NB4 (cell line): ENCODE measurements at regions not wholly inside any gene's neighbourhood (a gene's known extent, or its start where the extent isn't known, plus 50 kb on each side); places are given as distances from the start of the nearest gene placed in this dataset.
"Not testable (repeated sequence)": the region's sequence is repeated elsewhere in the genome, so short reads cannot be mapped to it uniquely, and the experiment has no call there.

Experiments
- DNase-seq: peaks from one replicate; pipeline ENCODE4 v3.0.0; 2010; ENCODE audit warnings: low read depth
- H3K4me3 ChIP-seq: one replicate; pipeline ENCODE4 v1.5.1; 2011; ENCODE audit warnings: mild to moderate bottlenecking, low read depth, low read length, moderate library complexity
- CTCF ChIP-seq: IDR thresholded peaks from one replicate; pipeline ENCODE4 v1.5.1; 2012; ENCODE audit warnings: low read depth, low read length
- MAX ChIP-seq: IDR thresholded peaks from 2 replicates; pipeline ENCODE4 v1.6.1; 2011; ENCODE audit warnings: low read depth, low read length
- MYC ChIP-seq: IDR thresholded peaks from 2 replicates; pipeline ENCODE4 v1.6.1; 2011; ENCODE audit warnings: low read depth, low read length
- POLR2A ChIP-seq: IDR thresholded peaks from 2 replicates; pipeline ENCODE4 v1.6.1; 2011; ENCODE audit warnings: mild to moderate bottlenecking; ENCODE audit not compliant: insufficient read length; ENCODE audit errors: extremely low read depth

DNA sequence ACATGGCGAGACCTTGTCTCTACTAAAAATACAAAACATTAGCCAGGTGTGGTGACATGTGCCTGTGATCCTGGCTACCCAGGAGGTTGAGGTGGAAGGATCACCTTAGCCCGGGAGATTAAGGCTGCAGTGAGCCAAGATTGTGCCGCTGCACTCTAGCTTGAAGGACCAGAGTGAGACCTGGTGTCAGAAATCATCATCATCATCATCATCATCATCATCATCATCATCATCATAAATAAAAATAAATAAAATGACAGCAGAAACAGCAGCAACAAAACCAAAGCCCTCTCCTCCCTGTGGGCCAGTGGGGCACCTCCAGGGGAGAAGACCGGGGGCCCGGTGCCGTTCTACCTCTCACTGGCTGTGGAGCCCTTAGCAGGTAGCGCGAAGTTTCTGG, 281.9 kb upstream of the CRY1 start:
- no peak overlapping the region for H3K4me3 ChIP-seq
- TF ChIP-seq MYC (no peak), POLR2A (no peak), CTCF (no peak), MAX (no peak)
- no peak for DNase-seq

GRCh38 chr12:107377596-107378385, 284.4 kb upstream of the CRY1 start:
- TF ChIP-seq MYC, result no peak
- TF ChIP-seq CTCF, result no peak
- TF ChIP-seq MAX, result no peak
- no peak for TF ChIP-seq POLR2A
- no peak overlapping the region for H3K4me3 ChIP-seq
- DNase-seq, result no peak

DNA sequence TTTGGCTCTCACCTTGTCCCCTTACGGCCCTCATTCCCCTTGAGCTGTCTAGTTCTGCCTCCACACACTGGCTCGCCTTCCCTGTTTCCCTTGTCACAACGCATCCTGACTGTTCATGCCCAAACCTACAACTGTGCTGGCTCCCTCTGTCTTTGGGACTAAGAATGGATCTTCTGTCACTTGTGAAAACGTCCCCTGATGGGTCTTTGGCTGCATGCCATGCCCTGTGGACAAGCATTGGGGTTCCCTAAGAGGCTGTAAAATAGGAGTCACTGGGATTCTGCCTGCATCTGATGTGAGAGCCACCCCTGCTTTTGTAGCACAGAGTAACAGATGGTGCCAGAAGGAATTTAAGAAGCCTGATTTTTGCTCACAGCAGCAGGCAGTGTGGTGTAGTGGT, 285.3 kb upstream of the CRY1 start:
- no peak overlapping the region for H3K4me3 ChIP-seq
- no peak for DNase-seq
- TF ChIP-seq POLR2A (no peak), MYC (no peak), CTCF (no peak), MAX (no peak)

- DNase-seq, result not testable (repeated sequence)
Measured at GRCh38 chr12:107379142-107379851, 285.9 kb upstream of the CRY1 start.

GRCh38 chr12:107379852-107380567, 286.7 kb upstream of the CRY1 start:
- no peak for DNase-seq
- TF ChIP-seq POLR2A, result no peak
- no peak for TF ChIP-seq MAX
- TF ChIP-seq MYC, result no peak
- TF ChIP-seq CTCF, result no peak
- no peak overlapping the region for H3K4me3 ChIP-seq

More at GRCh38 chr12:107379142-107379851, 285.9 kb upstream of the CRY1 start:
- not testable (repeated sequence) for H3K4me3 ChIP-seq

GRCh38 chr12:107384645-107385044, 291.3 kb upstream of the CRY1 start:
- no peak for DNase-seq
- TF ChIP-seq MYC (no peak), POLR2A (no peak), MAX (no peak), CTCF (no peak)
- H3K4me3 ChIP-seq, result no peak overlapping the region
